ENCODE measurements at regions not wholly inside any gene's neighbourhood (a gene's known extent, or its start where the extent isn't known, plus 50 kb on each side); places are given as distances from the start of the nearest gene placed in this dataset.

DNA sequence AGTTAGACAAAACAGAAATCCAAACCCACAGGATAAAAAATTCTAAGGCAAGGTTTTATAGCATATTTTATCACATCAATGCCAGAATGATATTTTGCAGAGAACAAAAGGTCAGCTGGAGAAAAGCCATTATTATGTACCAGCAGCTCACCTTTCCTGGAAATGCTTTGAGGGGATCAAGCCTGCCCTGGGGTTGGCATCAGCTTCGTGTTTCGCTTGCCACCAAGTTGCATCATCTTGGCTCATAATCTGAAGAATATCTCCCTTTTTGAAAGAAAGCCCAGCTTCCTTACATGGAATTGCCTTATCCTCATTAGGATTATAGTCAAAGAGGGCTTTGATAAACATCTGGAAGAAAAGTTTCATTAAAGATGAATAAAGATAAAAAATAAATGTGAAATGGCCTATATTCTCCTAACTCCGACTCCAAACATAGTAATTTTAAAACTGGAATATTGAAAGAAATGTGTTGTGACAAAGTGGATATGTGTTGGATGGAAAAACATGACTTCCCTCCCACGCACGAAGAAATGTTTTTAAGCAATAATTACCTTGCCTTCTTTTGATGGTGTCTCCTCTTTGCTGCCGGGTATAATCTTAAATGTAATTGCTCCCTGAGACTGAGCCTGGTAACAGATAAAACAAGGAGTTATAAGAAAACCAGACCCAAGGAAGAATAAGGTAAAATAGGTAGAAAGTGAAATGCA lies 121.3 kb upstream of the ODAD2 start:
- ChIA-PET CTCF (interaction anchor here in 1 of 2 donors (0.7 kb wide), 1 partner anchor 12 kb away, joined by 3 read pairs; no protein-coding TSS in a partner anchor), POLR2A (no interaction called here)
- Histone ChIP-seq H3K36me3 (ENCODE audit: control insufficient read depth in 2 of 2, extremely low read depth in 1 of 2, insufficient read depth in 1 of 2, low read length in 1 of 2) (peaks cover 0 to 41% of the 10 kb centered on the region in 2 donors), H3K27me3 (replicated peaks in 1 of 2; ENCODE audit: control insufficient read depth in 2 of 2, extremely low read depth in 1 of 2, insufficient read depth in 2 of 2, low read length in 1 of 2) (no peaks in the 10 kb centered on the region), H3K27ac (ENCODE audit: low read length) (no peak overlapping the region), H3K4me1 (ENCODE audit: control insufficient read depth in 1 of 2, extremely low read depth in 1 of 2, insufficient read depth in 2 of 2, low read length in 2 of 2) (no peaks in the 10 kb centered on the region), H3K4me3 (ENCODE audit: control insufficient read depth in 1 of 2, extremely low read depth in 1 of 2, low read length in 1 of 2) (no peak overlapping the region), H3K9me3 (no peaks in the 10 kb centered on the region)
- Mint-ChIP-seq H3K27me3 (no peaks in the 10 kb centered on the region), H3K36me3 (peaks cover 55% of the 10 kb centered on the region), H3K4me1 (peaks cover 0 to 5% (median 3%) of the 10 kb centered on the region in 3 donors), H3K9me3 (no peaks in the 10 kb centered on the region), H3K4me3 (no peak overlapping the region), H3K27ac (no peak overlapping the region)
- no peak for ATAC-seq (replicated peaks in 1 of 4)
- 80% methylated on average over 1 of the region's 6 CpGs for WGBS (ENCODE audit: insufficient coverage)
- DNase-seq = no peak

DNA sequence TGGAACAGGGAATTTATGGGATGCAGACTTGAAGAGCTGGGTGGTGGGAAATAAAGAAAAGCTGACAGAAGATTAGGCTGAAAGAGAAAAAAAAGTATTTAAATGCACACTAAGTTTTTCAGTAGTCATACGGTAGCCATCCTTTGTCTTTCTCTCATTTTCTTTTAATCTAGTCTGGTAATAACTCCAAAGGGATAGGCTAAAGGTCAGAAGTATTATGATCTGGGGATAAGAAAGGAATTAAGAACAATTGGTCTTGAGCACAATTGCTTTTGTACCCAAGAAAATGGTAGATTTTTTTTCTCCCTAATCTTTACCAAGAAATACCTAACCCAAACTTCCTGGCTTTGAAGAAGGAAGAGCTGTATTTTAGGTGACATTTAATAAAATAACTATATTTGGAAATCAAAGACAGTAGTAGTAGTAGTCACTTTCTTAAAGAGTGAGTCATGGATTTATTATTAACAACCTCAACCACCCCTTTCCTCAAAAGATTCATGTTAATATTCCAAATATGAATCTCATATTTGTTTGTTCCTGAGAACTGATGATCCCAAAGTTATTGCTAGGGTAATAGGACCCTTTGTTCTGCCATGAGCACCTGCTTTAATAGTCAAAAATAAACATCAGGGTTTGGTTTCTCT lies 120.2 kb upstream of the ODAD2 start:
- POLR2A ChIA-PET = no interaction called here
- H3K27me3 ChIP-seq (replicated peaks in 1 of 2; ENCODE audit: control insufficient read depth in 2 of 2, extremely low read depth in 1 of 2, insufficient read depth in 2 of 2, low read length in 1 of 2) = no peaks in the 10 kb centered on the region
- no peak overlapping the region for H3K27ac ChIP-seq (ENCODE audit: low read length)
- H3K4me3 ChIP-seq (ENCODE audit: control insufficient read depth in 1 of 2, extremely low read depth in 1 of 2, low read length in 1 of 2) = no peak overlapping the region
- Mint-ChIP-seq H3K36me3 (peaks cover 57% of the 10 kb centered on the region), H3K27me3 (no peaks in the 10 kb centered on the region), H3K4me1 (peaks cover 0 to 5% (median 3%) of the 10 kb centered on the region in 3 donors), H3K27ac (no peak overlapping the region), H3K9me3 (no peaks in the 10 kb centered on the region), H3K4me3 (no peak overlapping the region)
- H3K9me3 ChIP-seq = no peaks in the 10 kb centered on the region
- peaks cover 0 to 35% of the 10 kb centered on the region in 2 donors for H3K36me3 ChIP-seq (ENCODE audit: control insufficient read depth in 2 of 2, extremely low read depth in 1 of 2, insufficient read depth in 1 of 2, low read length in 1 of 2)
- DNase-seq (no peak), ATAC-seq (replicated peaks in 1 of 4) (no peak)
- CTCF ChIA-PET = interaction anchor here in 1 of 2 donors (0.6 kb wide), 1 partner anchor 562 kb away, joined by 3 read pairs; no protein-coding TSS in a partner anchor
- no CpG with 5 or more reads among the region's 1 CpG for WGBS (ENCODE audit: insufficient coverage)
- no peaks in the 10 kb centered on the region for H3K4me1 ChIP-seq (ENCODE audit: control insufficient read depth in 1 of 2, extremely low read depth in 1 of 2, insufficient read depth in 2 of 2, low read length in 2 of 2)

DNA sequence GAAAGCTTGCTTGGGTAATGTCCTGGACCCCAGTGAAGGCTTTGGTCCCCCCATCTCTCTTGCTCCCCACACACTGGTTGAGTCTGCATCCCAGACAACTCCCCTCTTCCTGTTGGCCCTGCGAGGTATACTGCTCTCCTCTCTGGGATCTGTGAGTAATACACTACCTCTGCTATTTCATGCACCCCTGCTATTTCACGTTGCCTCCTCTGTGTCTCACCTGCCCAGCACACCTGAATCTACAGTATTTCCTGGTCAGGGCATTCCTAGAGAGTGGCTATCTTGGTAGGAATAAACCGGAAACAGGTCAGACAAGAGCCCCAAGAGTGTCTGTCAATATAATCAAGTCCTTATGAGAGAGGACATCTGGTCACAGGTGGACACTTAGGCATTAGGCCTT lies 114.3 kb upstream of the ODAD2 start:
- WGBS (ENCODE audit: insufficient coverage) = 100% methylated on average over 2 of the region's 3 CpGs
- DNase-seq = no peak
- H3K36me3 Mint-ChIP-seq = peaks cover 33% of the 10 kb centered on the region
- ChIA-PET CTCF (no interaction called here), POLR2A (interaction anchor here in 1 of 2 donors (0.6 kb wide), 1 partner anchor 250 kb away, joined by 3 read pairs; no protein-coding TSS in a partner anchor)
- H3K27me3 ChIP-seq (replicated peaks in 1 of 2; ENCODE audit: control insufficient read depth in 2 of 2, extremely low read depth in 1 of 2, insufficient read depth in 2 of 2, low read length in 1 of 2) = no peaks in the 10 kb centered on the region
- H3K4me3 Mint-ChIP-seq = no peak overlapping the region
- H3K4me1 Mint-ChIP-seq = peaks cover 0 to 6% (median 0%) of the 10 kb centered on the region in 3 donors
- H3K27me3 Mint-ChIP-seq = no peaks in the 10 kb centered on the region
- H3K27ac Mint-ChIP-seq = no peak overlapping the region
- no peak overlapping the region for H3K4me3 ChIP-seq (ENCODE audit: control insufficient read depth in 1 of 2, extremely low read depth in 1 of 2, low read length in 1 of 2)
- H3K9me3 ChIP-seq = no peaks in the 10 kb centered on the region
- no peak overlapping the region for H3K27ac ChIP-seq (ENCODE audit: low read length)
- peaks cover 0 to 4% of the 10 kb centered on the region in 2 donors for H3K36me3 ChIP-seq (ENCODE audit: control insufficient read depth in 2 of 2, extremely low read depth in 1 of 2, insufficient read depth in 1 of 2, low read length in 1 of 2)
- no peaks in the 10 kb centered on the region for H3K4me1 ChIP-seq (ENCODE audit: control insufficient read depth in 1 of 2, extremely low read depth in 1 of 2, insufficient read depth in 2 of 2, low read length in 2 of 2)
- ATAC-seq (replicated peaks in 1 of 4) = no peak
- no peaks in the 10 kb centered on the region for H3K9me3 Mint-ChIP-seq

DNA sequence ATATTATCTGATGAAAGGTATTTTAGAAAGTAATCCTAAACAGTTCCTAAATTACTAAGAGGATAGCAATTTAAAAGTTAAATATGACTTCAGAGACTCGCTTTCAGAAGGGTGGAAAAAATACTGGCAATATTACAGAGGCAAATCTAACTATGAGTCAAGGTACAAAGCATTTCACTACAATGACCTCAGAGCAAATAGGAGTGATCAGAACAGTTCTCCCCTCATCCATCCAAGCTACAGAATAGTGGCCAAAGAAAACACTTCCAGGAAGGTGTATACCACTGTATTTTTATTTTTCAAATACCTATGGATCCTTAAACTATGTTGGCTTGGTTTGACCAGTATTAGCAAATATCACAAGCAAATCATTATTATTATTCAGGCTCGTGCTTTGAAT lies 112.8 kb upstream of the ODAD2 start:
- Mint-ChIP-seq H3K36me3 (peaks cover 41% of the 10 kb centered on the region), H3K4me3 (no peak overlapping the region), H3K4me1 (peaks cover 0 to 6% (median 0%) of the 10 kb centered on the region in 3 donors), H3K27me3 (no peaks in the 10 kb centered on the region), H3K9me3 (no peaks in the 10 kb centered on the region), H3K27ac (no peak overlapping the region)
- Histone ChIP-seq H3K9me3 (no peaks in the 10 kb centered on the region), H3K27me3 (replicated peaks in 1 of 2; ENCODE audit: control insufficient read depth in 2 of 2, extremely low read depth in 1 of 2, insufficient read depth in 2 of 2, low read length in 1 of 2) (no peaks in the 10 kb centered on the region), H3K27ac (ENCODE audit: low read length) (no peak overlapping the region), H3K36me3 (ENCODE audit: control insufficient read depth in 2 of 2, extremely low read depth in 1 of 2, insufficient read depth in 1 of 2, low read length in 1 of 2) (peaks cover 0 to 4% of the 10 kb centered on the region in 2 donors), H3K4me3 (ENCODE audit: control insufficient read depth in 1 of 2, extremely low read depth in 1 of 2, low read length in 1 of 2) (no peak overlapping the region), H3K4me1 (ENCODE audit: control insufficient read depth in 1 of 2, extremely low read depth in 1 of 2, insufficient read depth in 2 of 2, low read length in 2 of 2) (no peaks in the 10 kb centered on the region)
- CTCF ChIA-PET = no interaction called here
- POLR2A ChIA-PET = no interaction called here
- no CpG with 5 or more reads among the region's 2 CpGs for WGBS (ENCODE audit: insufficient coverage)
- no peak for DNase-seq
- no peak for ATAC-seq (replicated peaks in 1 of 4)

DNA sequence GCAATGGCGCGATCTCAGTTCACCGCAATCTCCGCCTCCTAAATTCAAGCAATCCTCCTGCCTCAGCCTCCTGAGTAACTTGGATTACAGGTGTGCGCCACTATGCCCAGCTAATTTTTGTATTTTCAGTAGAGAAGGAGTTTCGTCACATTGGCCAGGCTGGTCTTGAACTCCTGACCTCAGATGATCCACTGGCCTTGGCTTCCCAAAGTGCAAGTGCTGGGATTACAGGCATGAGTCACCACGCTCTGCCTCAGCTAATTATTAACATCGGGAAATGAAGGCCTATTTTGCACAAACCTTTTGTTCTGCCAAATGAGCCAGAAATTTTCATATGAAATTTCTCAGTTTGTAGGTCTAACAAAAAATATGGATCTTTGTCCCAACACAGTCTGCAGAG lies 106.7 kb upstream of the ODAD2 start:
- Mint-ChIP-seq H3K27me3 (no peaks in the 10 kb centered on the region), H3K36me3 (peaks cover 40% of the 10 kb centered on the region), H3K4me3 (no peak overlapping the region), H3K9me3 (peaks cover 0 to 3% (median 3%) of the 10 kb centered on the region in 3 donors), H3K27ac (no peak overlapping the region), H3K4me1 (peaks cover 0 to 2% (median 0%) of the 10 kb centered on the region in 3 donors)
- ChIA-PET CTCF (interaction anchor here in 1 of 2 donors (0.6 kb wide), 1 partner anchor 147 kb away, joined by 3 read pairs; no protein-coding TSS in a partner anchor), POLR2A (no interaction called here)
- ATAC-seq (replicated peaks in 1 of 4) (no peak), DNase-seq (no peak)
- Histone ChIP-seq H3K27me3 (replicated peaks in 1 of 2; ENCODE audit: control insufficient read depth in 2 of 2, extremely low read depth in 1 of 2, insufficient read depth in 2 of 2, low read length in 1 of 2) (no peaks in the 10 kb centered on the region), H3K4me1 (ENCODE audit: control insufficient read depth in 1 of 2, extremely low read depth in 1 of 2, insufficient read depth in 2 of 2, low read length in 2 of 2) (no peaks in the 10 kb centered on the region), H3K9me3 (no peaks in the 10 kb centered on the region), H3K4me3 (ENCODE audit: control insufficient read depth in 1 of 2, extremely low read depth in 1 of 2, low read length in 1 of 2) (no peak overlapping the region), H3K27ac (ENCODE audit: low read length) (no peak overlapping the region), H3K36me3 (ENCODE audit: control insufficient read depth in 2 of 2, extremely low read depth in 1 of 2, insufficient read depth in 1 of 2, low read length in 1 of 2) (peaks cover 0 to 3% of the 10 kb centered on the region in 2 donors)
- 97% methylated on average over 6 of the region's 8 CpGs for WGBS (ENCODE audit: insufficient coverage)

DNA sequence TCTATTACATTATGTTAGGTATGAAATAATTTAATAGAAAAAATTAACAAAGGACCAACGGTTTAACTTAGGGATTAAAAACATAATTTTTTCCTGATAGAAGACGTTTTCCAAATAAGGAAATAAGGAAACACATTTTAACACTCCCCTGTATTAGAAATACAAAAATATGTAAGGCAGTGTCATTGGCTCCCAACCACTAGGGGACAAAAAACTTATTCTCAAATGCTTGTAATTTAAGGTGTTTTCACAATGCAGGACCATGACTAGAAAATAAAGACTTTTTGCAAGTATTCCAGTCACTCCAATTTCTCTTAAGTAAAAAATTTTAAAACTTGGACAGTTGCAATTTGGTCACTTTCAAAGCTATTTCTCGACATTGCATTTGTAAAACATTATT lies 98.8 kb upstream of the ODAD2 start:
- no peaks in the 10 kb centered on the region for H3K9me3 ChIP-seq
- Mint-ChIP-seq H3K4me3 (no peak overlapping the region), H3K27me3 (no peaks in the 10 kb centered on the region), H3K9me3 (no peaks in the 10 kb centered on the region), H3K27ac (no peak overlapping the region), H3K36me3 (peaks cover 5% of the 10 kb centered on the region), H3K4me1 (no peaks in the 10 kb centered on the region)
- H3K4me3 ChIP-seq (ENCODE audit: control insufficient read depth in 1 of 2, extremely low read depth in 1 of 2, low read length in 1 of 2) = no peak overlapping the region
- CTCF ChIA-PET = no interaction called here
- whole genome bisulfite sequencing (ENCODE audit: insufficient coverage) = no CpG with 5 or more reads among the region's 3 CpGs
- DNase-seq = no peak
- ATAC-seq (replicated peaks in 1 of 4) = no peak
- no peaks in the 10 kb centered on the region for H3K4me1 ChIP-seq (ENCODE audit: control insufficient read depth in 1 of 2, extremely low read depth in 1 of 2, insufficient read depth in 2 of 2, low read length in 2 of 2)
- POLR2A ChIA-PET = no interaction called here
- no peaks in the 10 kb centered on the region for H3K27me3 ChIP-seq (replicated peaks in 1 of 2; ENCODE audit: control insufficient read depth in 2 of 2, extremely low read depth in 1 of 2, insufficient read depth in 2 of 2, low read length in 1 of 2)
- H3K36me3 ChIP-seq (ENCODE audit: control insufficient read depth in 2 of 2, extremely low read depth in 1 of 2, insufficient read depth in 1 of 2, low read length in 1 of 2) = peaks cover 0 to 2% of the 10 kb centered on the region in 2 donors
- H3K27ac ChIP-seq (ENCODE audit: low read length) = no peak overlapping the region

Data from T-cell (primary cell).